Calu3 (cell line): ENCODE measurements at regions not wholly inside any gene's neighbourhood (a gene's known extent, or its start where the extent isn't known, plus 50 kb on each side); places are given as distances from the start of the nearest gene placed in this dataset.

Source experiments
- BruUV-seq: library from RNA; stranded (reverse); fragments of 400-500 nt; replicated peaks from 2 replicates; lab custom pipeline; 2021; lab: Mats Ljungman, UMichigan
- CTCF ChIA-PET: fragments of 300-600 bp; sonication (Branson Sonifier 250); formaldehyde crosslinking; loops from one replicate; lab custom pipeline; 2022; ENCODE audit warnings: antibody characterized with exemption; lab: Charles Lee
- DNase-seq: peaks from one replicate; pipeline ENCODE4 v3.0.0; 2022
- H3K27ac Mint-ChIP-seq: one replicate; pipeline ENCODE4 v1.8.0; 2022; ENCODE audit warnings: mixed read lengths; ENCODE audit not compliant: unreplicated experiment
- H3K27me3 Mint-ChIP-seq: one replicate; pipeline ENCODE4 v1.8.0; 2022; ENCODE audit warnings: mixed read lengths; ENCODE audit not compliant: unreplicated experiment
- H3K36me3 Mint-ChIP-seq: one replicate; pipeline ENCODE4 v1.8.0; 2022; ENCODE audit warnings: mild to moderate bottlenecking, moderate library complexity, mixed read lengths; ENCODE audit not compliant: insufficient read depth, unreplicated experiment
- H3K4me1 Mint-ChIP-seq: one replicate; pipeline ENCODE4 v1.8.0; 2022; ENCODE audit warnings: mild to moderate bottlenecking, low read depth, mixed read lengths; ENCODE audit not compliant: unreplicated experiment
- H3K4me3 Mint-ChIP-seq: one replicate; pipeline ENCODE4 v1.8.0; 2022; ENCODE audit warnings: mild to moderate bottlenecking, low read depth, moderate library complexity, mixed read lengths; ENCODE audit not compliant: unreplicated experiment
- H3K9me3 Mint-ChIP-seq: one replicate; pipeline ENCODE4 v1.8.0; 2022; ENCODE audit warnings: low read depth, mixed read lengths; ENCODE audit not compliant: unreplicated experiment
- CTCF ChIP-seq: fragments of 200-600 bp; IDR thresholded peaks from one replicate; pipeline ENCODE4 v1.8.0; 2022; ENCODE audit warnings: antibody characterized with exemption; ENCODE audit not compliant: unreplicated experiment
- intact Hi-C: fragments of 100-400 bp; cut with micrococcal nuclease; formaldehyde crosslinking; loops from one replicate; pipeline ENCODE4 v1.10.0; 2022; ENCODE audit not compliant: unreplicated experiment

- no peak for TF ChIP-seq CTCF
- intact Hi-C loops: loop anchor here (5.0 kb wide), 1 partner anchor 64 kb away; no protein-coding TSS in a partner anchor
- CTCF ChIA-PET: no interaction called here
- Mint-ChIP-seq H3K4me1 (peaks cover 35% of the 10 kb centered on the region), H3K27me3 (no peaks in the 10 kb centered on the region), H3K36me3 (peaks cover 10% of the 10 kb centered on the region), H3K9me3 (no peaks in the 10 kb centered on the region), H3K4me3 (no peak overlapping the region), H3K27ac (no peak overlapping the region)
- no peak for DNase-seq
- BruUV-seq: no TSS peak
Measured at GRCh38 chr9:698276-698675, 143.2 kb upstream of the DMRT1 start.

GRCh38 chr9:698954-699353 lies 142.5 kb upstream of the DMRT1 start:
- no peak for DNase-seq
- intact Hi-C loops: loop anchor here (5.0 kb wide), 1 partner anchor 63 kb away; no protein-coding TSS in a partner anchor
- Mint-ChIP-seq H3K27me3 (no peaks in the 10 kb centered on the region), H3K27ac (no peak overlapping the region), H3K9me3 (no peaks in the 10 kb centered on the region), H3K4me1 (peaks cover 28% of the 10 kb centered on the region), H3K36me3 (peaks cover 10% of the 10 kb centered on the region), H3K4me3 (no peak overlapping the region)
- TF ChIP-seq CTCF: no peak
- CTCF ChIA-PET: no interaction called here
- BruUV-seq: no TSS peak

GRCh38 chr9:699396-699795 lies 142.1 kb upstream of the DMRT1 start:
- DNase-seq: no peak
- no peak overlapping the region for H3K27ac Mint-ChIP-seq
- H3K36me3 Mint-ChIP-seq: peaks cover 10% of the 10 kb centered on the region
- no peaks in the 10 kb centered on the region for H3K9me3 Mint-ChIP-seq
- H3K4me3 Mint-ChIP-seq: no peak overlapping the region
- intact Hi-C loops: loop anchor here (5.0 kb wide), 1 partner anchor 63 kb away; no protein-coding TSS in a partner anchor
- TF ChIP-seq CTCF: no peak
- BruUV-seq: no TSS peak
- H3K4me1 Mint-ChIP-seq: peaks cover 24% of the 10 kb centered on the region
- H3K27me3 Mint-ChIP-seq: no peaks in the 10 kb centered on the region
- CTCF ChIA-PET: no interaction called here

GRCh38 chr9:700365-701282 lies 140.9 kb upstream of the DMRT1 start:
- H3K4me1 Mint-ChIP-seq: peaks cover 11% of the 10 kb centered on the region
- CTCF ChIA-PET: no interaction called here
- no peaks in the 10 kb centered on the region for H3K9me3 Mint-ChIP-seq
- no peaks in the 10 kb centered on the region for H3K27me3 Mint-ChIP-seq
- H3K27ac Mint-ChIP-seq: no peak overlapping the region
- BruUV-seq: no TSS peak
- no peak overlapping the region for H3K4me3 Mint-ChIP-seq
- TF ChIP-seq CTCF: no peak
- DNase-seq: no peak
- peaks cover 4% of the 10 kb centered on the region for H3K36me3 Mint-ChIP-seq
- intact Hi-C loops: no loop called here
